NCI-H146 treated with DMSO at 0.1 percent for 48 hours (cell line): ENCODE measurements at regions not wholly inside any gene's neighbourhood (a gene's known extent, or its start where the extent isn't known, plus 50 kb on each side); places are given as distances from the start of the nearest gene placed in this dataset.

ENCODE experiments used
- DNase-seq: peaks from one replicate; lab custom pipeline; 2025; ENCODE audit not compliant: unreplicated experiment; lab: John Stamatoyannopoulos, UW

DNA sequence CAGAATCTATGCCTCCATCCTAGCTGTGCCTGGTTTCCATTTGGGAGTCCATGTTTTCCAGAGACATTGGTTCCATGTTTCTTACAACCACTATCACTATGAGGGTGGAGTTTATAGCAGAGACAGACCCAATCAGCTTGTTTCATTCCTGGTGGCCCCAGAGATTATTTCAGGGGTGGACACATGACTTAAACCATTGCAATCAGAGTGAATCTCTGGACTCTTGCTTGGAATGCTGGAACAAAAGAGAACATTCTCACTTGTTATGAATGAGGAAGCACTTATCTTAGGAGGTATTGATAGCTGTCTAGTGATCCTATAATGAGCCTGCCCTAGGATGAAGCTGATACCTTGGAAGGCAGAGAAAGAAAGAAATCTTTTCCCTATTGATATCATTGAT lies 250.3 kb downstream of the ATG4C start:
- DNase-seq, result no peak

DNA sequence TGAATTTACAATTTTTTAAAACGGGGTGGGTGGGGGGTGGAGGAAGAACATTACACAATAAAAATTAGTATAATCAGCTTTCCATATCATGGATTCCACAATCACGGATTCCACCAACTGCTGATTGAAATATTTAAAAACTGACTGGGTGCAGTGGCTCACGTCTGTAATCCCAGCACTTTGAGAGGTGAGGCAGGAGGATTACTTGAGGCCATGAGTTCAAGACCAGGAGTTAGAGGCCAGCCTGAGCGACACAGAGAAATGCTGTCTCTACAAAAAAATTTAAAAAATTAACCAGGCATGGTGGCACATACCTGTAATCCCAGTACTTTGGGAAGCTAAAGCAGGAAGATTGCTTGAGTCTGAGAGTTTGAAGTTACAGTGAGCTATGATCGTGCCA lies 254.7 kb downstream of the ATG4C start:
- DNase-seq, result no peak

GRCh38 chr1:63041660-63042059 lies 257.7 kb downstream of the ATG4C start:
- DNase-seq, result no peak

DNA sequence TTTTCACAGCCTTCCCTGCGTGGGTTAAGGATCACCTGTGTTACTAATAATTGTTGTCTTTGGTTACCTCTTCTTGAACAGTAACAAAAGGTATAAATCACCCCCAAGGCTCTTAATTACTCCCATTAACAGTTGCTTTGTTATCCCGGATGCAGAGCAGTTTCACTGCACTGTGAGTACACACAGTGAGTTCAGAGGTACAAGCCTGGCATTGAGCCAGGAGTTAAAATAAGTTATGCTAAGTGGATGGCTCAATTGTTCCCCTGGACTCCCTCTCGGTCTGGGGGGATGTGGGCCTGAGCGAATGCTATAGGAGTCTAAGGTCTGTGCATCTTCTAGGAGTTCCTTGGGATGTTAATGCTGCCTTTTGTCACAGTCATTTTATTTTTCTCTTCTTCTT lies 258.3 kb downstream of the ATG4C start:
- peak; percentile 88 for DNase-seq

GRCh38 chr1:63046539-63046938 lies 262.6 kb downstream of the ATG4C start:
- DNase-seq, result no peak

- no peak for DNase-seq
These were observed 265.2 kb downstream of the ATG4C start for GRCh38 chr1:63049135-63049534.

DNA sequence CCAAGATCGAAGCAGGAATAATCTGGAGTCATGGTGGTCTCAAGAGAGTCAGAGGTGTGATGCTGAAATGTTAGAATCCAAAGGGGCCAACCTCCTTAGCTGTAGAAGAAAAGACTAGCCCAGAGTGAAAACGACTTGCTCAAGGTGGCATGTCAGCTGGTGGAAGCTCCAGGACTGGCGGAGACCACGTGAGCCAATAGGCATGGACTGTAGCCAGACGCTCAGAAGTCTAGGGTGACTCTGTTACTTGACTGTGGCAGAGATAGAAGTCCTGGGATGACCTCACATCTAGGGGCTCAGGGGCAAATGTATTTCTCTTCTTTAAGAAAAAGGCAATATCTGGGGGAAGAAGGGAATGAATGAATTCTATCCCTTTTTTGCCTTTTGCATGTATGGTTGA lies 267.4 kb downstream of the ATG4C start:
- DNase-seq, result no peak

DNA sequence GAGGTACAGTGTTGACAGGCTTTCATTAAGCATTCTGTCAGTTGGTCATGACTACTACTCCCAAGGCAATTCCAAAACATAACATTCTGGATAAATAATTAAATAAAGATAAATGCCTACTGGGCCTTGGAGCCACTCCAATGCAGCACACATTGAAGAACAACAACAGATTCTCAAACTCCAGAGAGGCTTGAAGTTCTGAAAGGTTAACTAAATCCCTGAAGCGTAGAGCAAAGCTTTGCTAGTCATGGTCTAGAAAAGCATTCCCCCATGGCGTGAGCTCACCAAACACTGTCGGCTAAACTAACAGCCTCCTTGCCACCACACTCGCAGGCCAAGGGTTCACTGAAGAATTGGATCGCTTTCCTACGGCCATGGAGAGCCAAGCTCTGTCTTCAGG lies 268.0 kb downstream of the ATG4C start:
- DNase-seq, result no peak

GRCh38 chr1:63054184-63054583 lies 268.2 kb upstream of the FOXD3 start:
- DNase-seq, result no peak

GRCh38 chr1:63063367-63063766 lies 259.0 kb upstream of the FOXD3 start:
- no peak for DNase-seq

DNA sequence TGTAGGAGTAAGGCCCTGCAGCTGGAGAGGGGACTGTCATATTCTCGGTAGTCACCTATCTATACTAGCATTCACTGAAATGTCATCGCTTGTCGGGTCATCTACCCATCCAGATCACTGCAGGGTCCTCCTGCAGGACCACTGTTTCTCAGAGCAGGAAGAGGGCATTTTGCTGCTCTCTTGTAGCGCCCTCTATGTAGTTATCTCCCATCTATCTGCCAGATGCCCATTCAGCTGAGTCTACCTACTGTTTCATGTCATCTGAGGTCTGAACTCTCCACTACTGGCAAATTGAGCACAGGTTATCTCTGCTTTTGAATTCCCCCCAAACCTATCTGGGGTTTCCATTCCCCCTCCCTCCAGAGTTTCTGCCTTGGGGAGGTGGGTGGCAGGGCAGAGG lies 258.2 kb upstream of the FOXD3 start:
- DNase-seq, result no peak

DNA sequence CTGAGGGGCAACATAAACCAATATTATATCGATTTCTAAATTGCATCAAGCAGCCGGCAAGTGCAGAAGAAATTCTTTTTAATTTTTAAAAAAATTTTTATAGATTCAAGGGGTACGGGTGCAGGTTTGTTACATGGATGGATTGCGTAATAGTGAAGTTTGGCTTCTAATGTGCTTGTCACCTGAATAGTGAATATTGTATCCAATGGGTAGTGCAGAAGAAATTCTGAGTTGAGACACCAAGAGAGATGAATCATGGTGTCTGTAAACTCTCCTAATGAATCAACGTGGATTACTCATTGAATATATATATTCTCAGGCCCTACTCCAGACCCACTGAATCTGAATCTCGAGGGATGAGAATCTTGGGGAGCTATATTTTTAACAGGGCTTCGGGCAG lies 253.7 kb upstream of the FOXD3 start:
- DNase-seq, result no peak

- no peak for DNase-seq
These were observed 253.2 kb upstream of the FOXD3 start for GRCh38 chr1:63069214-63069613.

DNA sequence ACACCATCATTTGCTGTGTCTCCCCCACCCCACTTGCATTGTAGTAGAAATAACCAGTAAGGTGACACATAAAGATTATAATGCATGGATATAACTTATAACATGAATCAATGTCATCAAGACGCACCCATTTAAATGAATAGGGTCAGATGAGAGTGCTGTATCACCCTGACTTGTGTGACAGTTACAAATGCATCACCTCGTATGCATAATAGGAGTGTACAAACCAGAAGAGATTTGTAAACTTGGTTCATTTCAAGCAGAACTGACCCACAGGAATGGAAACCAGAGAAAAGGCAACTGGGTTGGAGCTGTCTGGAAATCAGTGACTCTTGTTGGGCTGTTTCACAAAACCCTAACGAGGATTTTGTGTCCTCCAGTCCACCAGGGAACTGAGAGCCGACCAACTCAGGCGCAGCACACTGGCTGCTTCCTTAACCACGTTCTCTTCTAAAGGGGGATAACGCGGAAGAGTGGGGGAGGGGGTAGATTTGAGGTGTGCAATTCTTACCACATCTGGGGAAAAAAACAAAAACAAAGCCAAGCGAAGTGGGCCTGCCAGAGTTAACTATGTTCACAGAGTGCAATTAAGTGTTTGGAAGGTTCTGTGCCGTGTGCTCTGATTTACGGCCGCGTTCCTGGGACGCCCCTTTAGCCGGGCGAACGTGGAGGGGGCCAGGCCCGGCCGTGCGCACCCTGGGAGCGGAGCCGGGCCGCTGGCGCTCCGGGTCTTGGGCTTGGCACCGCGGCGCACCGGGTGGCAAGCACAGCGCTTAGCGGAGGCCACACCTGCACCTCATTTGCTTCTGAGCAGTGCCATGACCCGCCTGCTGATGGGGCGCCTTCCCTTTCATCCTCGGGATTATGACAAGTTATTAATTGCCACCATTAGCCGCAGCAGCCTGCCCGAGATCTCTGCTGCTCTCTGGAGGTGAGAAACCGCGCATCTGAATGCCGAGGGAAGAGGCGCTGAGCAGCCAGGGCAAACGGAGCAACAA lies 248.8 kb upstream of the FOXD3 start:
- peak; percentile 17 for DNase-seq

GRCh38 chr1:63074321-63074720 lies 248.0 kb upstream of the FOXD3 start:
- DNase-seq, result no peak

DNA sequence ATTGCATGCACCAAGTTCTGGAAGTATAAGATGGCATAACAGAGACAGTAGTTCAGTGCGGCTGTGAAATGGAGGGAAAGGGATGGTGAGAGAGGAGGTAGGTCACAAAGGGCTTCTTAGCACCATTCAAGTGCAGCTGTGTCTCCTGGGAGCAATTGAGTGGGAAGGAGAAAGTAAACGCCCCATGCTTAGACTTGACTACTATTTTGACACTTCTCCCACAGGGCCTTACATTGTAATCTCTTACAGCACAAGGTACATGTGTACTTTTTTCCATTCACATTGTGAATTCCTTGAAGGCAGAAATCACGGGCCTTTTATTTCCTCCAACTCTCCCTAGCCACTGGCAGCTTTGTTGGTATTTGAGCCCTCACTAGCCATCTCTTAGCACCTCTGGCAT lies 239.6 kb upstream of the FOXD3 start:
- DNase-seq, result no peak

DNA sequence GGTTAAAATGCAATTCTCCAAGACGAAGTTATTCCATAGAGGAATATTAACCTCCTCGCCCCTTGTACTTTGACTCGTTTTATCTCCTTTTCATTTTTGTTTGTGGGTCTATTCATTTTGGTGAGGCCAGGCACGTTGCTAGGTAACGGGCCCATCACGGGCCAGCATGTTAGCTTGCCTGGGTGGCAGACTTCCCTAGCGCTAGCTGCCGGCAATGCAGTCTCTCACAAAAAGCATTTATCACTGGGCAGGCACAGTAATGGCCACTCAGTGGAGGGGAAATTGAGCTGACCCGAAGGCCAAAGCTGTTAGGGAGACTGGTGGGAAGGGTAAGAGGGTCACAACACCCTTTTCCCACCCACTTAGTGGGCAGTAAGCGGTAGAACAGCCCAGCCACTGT lies 234.4 kb upstream of the FOXD3 start:
- no peak for DNase-seq

GRCh38 chr1:63099188-63099587 lies 223.2 kb upstream of the FOXD3 start:
- DNase-seq, result no peak

DNA sequence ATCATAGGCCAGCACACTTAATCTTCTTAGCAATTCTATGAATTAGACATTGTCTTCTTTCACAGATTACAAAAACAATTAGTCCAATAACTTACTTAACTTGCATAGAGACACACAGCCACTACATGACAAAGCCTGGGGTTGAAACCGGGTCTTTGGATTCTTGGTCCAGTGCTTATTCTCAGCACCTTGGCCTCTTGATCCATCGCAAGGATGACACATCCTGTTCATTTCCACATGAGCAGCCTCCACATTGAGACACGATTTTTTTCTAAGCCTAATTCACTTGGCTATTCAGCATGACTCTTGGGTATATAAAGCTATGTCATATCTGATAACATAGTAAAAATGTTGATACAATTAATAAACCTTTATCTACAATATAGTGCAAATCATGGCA lies 221.0 kb upstream of the FOXD3 start:
- DNase-seq, result no peak

DNA sequence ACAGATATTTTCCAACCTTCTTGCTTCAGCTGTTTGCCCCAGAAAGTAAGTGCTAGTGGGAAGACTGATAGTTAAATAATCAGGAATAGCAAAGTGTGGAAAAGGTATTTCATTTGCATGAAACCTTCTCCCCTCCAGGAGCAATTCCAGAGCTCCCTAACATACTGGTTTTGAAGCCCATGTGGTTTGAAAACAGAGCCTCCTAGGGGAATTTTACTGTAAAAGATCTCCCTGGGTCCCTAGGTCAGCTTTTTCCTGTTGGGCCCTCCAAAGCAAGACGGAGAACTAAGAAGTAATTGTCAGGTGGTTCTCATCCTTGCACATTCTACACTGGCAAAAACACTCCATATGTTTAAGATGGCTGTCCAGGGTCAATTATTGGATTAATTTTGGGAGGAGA lies 218.7 kb upstream of the FOXD3 start:
- DNase-seq, result no peak

- no peak for DNase-seq
These were observed 215.3 kb upstream of the FOXD3 start for GRCh38 chr1:63107066-63107465.

- DNase-seq, result no peak
These were observed 214.2 kb upstream of the FOXD3 start for GRCh38 chr1:63108206-63108605.
